GM19397 (cell line): ENCODE measurements at regions not wholly inside any gene's neighbourhood (a gene's known extent, or its start where the extent isn't known, plus 50 kb on each side); places are given as distances from the start of the nearest gene placed in this dataset.

ENCODE experiments used
- ATAC-seq: cut with Tn5 transposase; IDR thresholded peaks from one replicate; pipeline ENCODE4 v1.9.1; 2021; ENCODE audit warnings: mild to moderate bottlenecking, moderate library complexity; ENCODE audit not compliant: unreplicated experiment

GRCh38 chr2:144886862-144887261 lies 366.9 kb upstream of the ZEB2 start:
- no peak for ATAC-seq

- no peak for ATAC-seq
Observed at GRCh38 chr2:144877893-144878292, 358.0 kb upstream of the ZEB2 start.

- ATAC-seq: no peak
Observed at GRCh38 chr2:144876013-144876412, 356.1 kb upstream of the ZEB2 start.

- ATAC-seq: no peak
Observed at GRCh38 chr2:144875290-144875969, 355.5 kb upstream of the ZEB2 start.

GRCh38 chr2:144865670-144866069 lies 345.8 kb upstream of the ZEB2 start:
- no peak for ATAC-seq

GRCh38 chr2:144859716-144860115 lies 339.8 kb upstream of the ZEB2 start:
- ATAC-seq: no peak

- ATAC-seq: no peak
Observed at GRCh38 chr2:144858211-144858610, 338.3 kb upstream of the ZEB2 start.

- no peak for ATAC-seq
Observed at GRCh38 chr2:144854596-144854995, 334.7 kb upstream of the ZEB2 start.

- no peak for ATAC-seq
Observed at GRCh38 chr2:144849612-144850011, 329.7 kb upstream of the ZEB2 start.

- no peak for ATAC-seq
Observed at GRCh38 chr2:144848423-144848822, 328.5 kb upstream of the ZEB2 start.

- no peak for ATAC-seq
Observed at GRCh38 chr2:144847347-144848080, 327.6 kb upstream of the ZEB2 start.

- no peak for ATAC-seq
Observed at GRCh38 chr2:144836635-144837350, 316.9 kb upstream of the ZEB2 start.

GRCh38 chr2:144835634-144836350 lies 315.9 kb upstream of the ZEB2 start:
- no peak for ATAC-seq

GRCh38 chr2:144834998-144835633 lies 315.2 kb upstream of the ZEB2 start:
- ATAC-seq: no peak

GRCh38 chr2:144834363-144834762 lies 314.4 kb upstream of the ZEB2 start:
- no peak for ATAC-seq

GRCh38 chr2:144833075-144833637 lies 313.2 kb upstream of the ZEB2 start:
- ATAC-seq: no peak

- ATAC-seq: no peak
Observed at GRCh38 chr2:144832048-144832447, 312.1 kb upstream of the ZEB2 start.

- ATAC-seq: no peak
Observed at GRCh38 chr2:144830543-144830942, 310.6 kb upstream of the ZEB2 start.

GRCh38 chr2:144827404-144827803 lies 307.5 kb upstream of the ZEB2 start:
- no peak for ATAC-seq

GRCh38 chr2:144826105-144826504 lies 306.2 kb upstream of the ZEB2 start:
- ATAC-seq: no peak
